GM12873 (cell line): ENCODE measurements at regions not wholly inside any gene's neighbourhood (a gene's known extent, or its start where the extent isn't known, plus 50 kb on each side); places are given as distances from the start of the nearest gene placed in this dataset.

Source experiments
- TF ChIP-seq, protein P1 (sequence below): IDR thresholded peaks from 2 replicates; pipeline ENCODE4 v1.5.1; 2012; ENCODE audit warnings: low read depth, mild to moderate bottlenecking, moderate library complexity, low read length, control low read depth; ENCODE audit not compliant: insufficient read depth; ENCODE audit errors: missing control alignments

DNA sequence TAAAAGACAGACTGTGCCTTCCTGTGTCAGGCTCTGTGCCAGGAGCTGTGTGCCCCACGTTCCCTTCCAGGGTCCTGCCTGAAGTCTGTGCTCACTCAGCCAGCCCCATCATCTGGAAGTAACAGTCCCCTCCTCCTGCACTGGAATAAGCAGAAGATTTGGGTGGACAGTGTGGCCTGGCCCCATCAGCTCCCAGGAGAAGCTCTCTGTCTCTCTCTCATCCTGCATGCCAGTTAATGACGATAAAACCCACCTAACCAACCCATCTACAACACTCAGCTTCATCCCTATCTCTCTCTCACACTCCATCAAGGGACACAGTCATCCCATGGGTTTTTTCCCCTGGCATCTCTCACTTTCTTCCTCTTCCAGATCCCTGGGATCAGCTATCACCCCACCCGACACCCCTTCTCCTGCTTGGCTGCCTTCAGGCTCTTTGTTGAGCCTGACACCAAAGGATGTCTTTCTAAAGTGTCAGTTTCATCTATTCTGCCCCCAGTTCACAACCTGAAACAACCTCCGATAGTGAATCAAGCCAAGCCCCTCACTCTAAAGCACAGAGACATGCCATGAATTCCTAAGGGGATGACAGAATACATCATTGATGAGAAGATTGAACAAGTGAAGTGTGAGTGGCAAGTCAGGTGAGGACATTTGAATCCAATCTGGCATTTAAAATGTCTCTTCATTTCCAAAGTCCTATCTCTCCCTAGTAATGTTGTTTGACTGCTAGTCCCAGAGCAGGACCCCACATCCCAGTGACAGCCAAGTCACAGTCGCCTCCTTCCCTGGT is 91.4 kb upstream of the TOP3B start:
- TF ChIP-seq, protein P1, sequence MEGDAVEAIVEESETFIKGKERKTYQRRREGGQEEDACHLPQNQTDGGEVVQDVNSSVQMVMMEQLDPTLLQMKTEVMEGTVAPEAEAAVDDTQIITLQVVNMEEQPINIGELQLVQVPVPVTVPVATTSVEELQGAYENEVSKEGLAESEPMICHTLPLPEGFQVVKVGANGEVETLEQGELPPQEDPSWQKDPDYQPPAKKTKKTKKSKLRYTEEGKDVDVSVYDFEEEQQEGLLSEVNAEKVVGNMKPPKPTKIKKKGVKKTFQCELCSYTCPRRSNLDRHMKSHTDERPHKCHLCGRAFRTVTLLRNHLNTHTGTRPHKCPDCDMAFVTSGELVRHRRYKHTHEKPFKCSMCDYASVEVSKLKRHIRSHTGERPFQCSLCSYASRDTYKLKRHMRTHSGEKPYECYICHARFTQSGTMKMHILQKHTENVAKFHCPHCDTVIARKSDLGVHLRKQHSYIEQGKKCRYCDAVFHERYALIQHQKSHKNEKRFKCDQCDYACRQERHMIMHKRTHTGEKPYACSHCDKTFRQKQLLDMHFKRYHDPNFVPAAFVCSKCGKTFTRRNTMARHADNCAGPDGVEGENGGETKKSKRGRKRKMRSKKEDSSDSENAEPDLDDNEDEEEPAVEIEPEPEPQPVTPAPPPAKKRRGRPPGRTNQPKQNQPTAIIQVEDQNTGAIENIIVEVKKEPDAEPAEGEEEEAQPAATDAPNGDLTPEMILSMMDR: no peak

DNA sequence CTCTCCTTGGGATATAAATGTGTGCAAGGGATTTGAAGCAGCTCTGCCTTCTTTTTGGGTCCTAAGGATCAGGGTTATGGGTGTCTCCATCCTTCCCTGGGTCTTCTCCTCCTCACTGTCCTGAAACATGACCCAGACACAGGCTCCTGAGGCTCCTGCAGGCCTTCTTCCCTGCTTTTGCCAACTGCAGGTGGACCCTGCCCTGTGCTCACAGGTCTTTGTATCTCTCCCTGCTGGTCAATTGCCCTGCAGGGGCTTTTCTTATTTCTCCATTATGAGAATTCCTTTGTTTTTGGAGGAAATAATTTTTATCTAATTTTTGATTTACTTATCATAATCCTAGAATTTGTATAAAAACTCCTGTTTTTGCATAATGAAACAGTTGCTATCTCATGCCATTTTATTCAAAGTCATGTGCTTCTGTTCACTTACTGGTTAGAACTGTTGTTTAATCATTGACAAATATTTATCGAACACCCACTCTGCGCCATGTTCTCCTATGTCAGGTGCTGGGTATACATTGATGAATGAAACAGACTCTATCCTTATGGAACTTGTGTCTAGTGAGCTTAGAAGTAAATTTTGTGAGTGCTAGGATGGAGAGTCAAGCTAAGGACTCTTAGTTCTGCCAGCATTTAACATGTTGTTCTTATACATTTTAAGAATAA is 89.7 kb upstream of the TOP3B start:
- TF ChIP-seq, protein P1: no peak

DNA sequence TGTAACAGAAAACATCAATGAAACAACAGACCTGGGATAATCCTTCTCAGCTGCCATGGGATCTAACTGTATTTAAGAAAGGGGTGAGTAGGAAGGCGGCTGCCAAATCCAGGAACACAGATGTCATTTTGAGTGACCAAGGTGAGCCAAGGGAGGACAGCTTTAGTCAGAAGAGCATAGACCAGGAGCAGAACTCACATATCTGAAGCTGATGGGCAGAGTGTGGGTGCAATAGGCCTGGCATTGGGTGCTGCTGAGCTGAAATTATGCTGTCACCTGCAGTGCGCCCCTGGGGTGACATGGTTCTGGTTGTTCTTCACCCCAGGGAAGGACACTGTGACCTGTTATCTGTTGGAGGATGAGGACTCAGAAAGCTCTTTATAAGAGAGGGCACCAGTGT is 88.9 kb upstream of the TOP3B start:
- TF ChIP-seq, protein P1: no peak

DNA sequence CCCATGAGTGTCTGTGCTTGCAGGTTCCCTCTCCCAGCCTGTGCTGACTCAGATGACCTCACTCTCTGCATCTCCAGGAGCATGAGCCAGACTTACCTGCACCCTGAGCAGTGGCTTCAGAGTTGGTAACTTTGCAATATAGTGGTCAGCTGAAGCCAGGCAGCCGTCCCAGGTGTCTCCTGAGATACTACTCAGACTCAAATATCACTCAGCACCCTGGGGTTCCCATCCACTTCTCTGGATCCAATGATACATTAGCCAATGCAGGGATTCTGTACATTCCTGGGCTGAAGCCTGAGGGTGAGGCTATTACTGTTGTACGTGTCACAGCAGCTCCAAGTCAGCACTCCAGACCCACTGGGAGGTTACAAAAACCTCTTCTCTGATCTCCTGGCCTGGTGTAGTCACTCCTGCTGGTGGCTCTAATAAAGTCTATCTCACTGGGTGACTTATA is 87.8 kb upstream of the TOP3B start:
- TF ChIP-seq, protein P1: no peak

DNA sequence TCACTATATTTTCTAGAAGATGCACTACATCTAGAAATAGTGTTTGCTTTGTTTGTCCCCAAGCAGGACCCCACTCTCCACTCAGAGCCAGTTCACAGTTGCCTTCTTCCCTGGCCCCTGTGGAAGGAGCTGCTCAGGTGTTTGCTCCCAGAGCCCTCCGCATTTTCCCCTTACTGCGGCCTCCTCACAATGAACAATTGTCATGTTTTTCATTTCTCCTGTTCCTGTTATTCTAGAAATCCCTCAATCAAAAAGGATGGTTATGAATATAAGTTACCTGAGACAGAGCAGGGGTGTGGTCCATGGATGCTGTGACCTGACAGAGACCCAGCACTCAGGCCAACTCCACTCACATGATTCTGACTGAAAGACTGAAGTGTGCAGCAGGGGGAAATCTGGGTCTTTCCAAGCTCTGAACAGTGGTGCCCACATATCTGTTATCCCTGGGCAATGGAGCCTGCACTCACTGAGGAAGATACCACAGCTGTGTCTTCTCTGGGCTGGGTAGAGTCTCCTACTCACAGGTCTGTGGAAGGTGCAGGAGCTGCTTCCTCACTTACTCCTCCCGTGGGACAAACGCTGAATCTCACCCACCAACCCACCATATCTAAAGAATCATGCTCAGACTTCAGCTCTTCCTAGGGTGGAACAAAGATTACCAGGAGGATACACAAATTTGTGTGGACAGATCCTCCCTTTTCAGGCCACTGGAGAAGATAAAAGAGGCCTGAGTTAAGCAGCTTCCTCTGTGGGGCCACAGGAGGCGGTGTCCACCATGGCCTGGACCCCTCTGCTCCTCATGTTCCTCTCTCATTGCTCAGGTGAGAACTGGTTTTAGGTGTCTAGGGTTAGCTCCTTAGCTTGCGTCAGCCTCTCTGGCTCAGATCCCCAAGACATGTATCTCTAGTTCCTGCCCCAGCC is 87.1 kb upstream of the TOP3B start:
- TF ChIP-seq, protein P1: peak; percentile 46

DNA sequence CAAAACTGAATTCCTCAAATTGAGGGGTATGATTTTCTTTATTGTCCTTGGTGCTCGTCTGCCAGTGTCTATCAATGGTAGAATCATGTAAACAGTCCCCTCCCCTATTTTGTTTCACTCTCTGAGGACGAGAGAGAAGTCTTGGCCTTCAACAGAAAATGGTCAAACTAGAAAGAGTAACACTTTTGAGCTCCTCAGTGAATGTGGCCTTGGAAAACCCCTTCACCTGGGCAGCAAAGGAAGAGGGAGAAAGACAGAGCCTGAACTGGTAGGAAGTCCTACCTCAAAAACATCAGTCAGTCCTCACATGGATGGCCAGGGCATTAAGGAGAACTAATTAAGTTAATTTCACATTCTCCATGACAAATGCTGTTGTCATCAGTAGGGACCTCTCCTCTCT is 86.1 kb upstream of the TOP3B start:
- TF ChIP-seq, protein P1: no peak
